Panc1 (cell line): ENCODE measurements at regions not wholly inside any gene's neighbourhood (a gene's known extent, or its start where the extent isn't known, plus 50 kb on each side); places are given as distances from the start of the nearest gene placed in this dataset.

ENCODE experiments used
- ATAC-seq: fragments of 200-7000 bp; cut with Tn5 transposase; 2 replicates; pipeline ENCODE4 v1.9.1; 2020; ENCODE audit warnings: mild to moderate bottlenecking, moderate library complexity
- BruUV-seq: library from RNA; stranded (reverse); fragments of 400-500 nt; replicated peaks from 2 replicates; lab custom pipeline; 2021; lab: Mats Ljungman, UMichigan
- CTCF ChIA-PET: fragments of 300-600 bp; sonication (Branson Sonifier 250); formaldehyde crosslinking; loops from one replicate; lab custom pipeline; 2022; ENCODE audit warnings: antibody characterized with exemption; lab: Charles Lee
- POLR2A ChIA-PET: fragments of 300-600 bp; sonication (Branson Sonifier 250); formaldehyde crosslinking; loops from one replicate; lab custom pipeline; 2022; ENCODE audit warnings: antibody characterized with exemption; lab: Charles Lee
- DNase-seq: peaks from one replicate; pipeline ENCODE4 v3.0.0-alpha.2; 2010; ENCODE audit warnings: low read depth, low spot score
- H3K27ac ChIP-seq: 2 replicates; pipeline ENCODE4 v1.5.1; 2011; ENCODE audit warnings: mild to moderate bottlenecking, low read length, inconsistent platforms
- H3K27me3 ChIP-seq: fragments of 200-500 bp; sonication (Bioruptor generic); 2 replicates; pipeline ENCODE4 v1.6.0; 2014; ENCODE audit warnings: low read length, inconsistent platforms; ENCODE audit not compliant: control insufficient read depth, insufficient read depth
- H3K36me3 ChIP-seq: fragments of 200-500 bp; sonication (Bioruptor generic); 2 replicates; pipeline ENCODE4 v1.5.1; 2014; ENCODE audit warnings: inconsistent platforms, mild to moderate bottlenecking, low read length, moderate library complexity; ENCODE audit not compliant: control insufficient read depth, insufficient read depth
- H3K4me1 ChIP-seq: 2 replicates; pipeline ENCODE4 v1.5.1; 2011; ENCODE audit warnings: inconsistent platforms, mild to moderate bottlenecking, low read length, moderate library complexity; ENCODE audit not compliant: control insufficient read depth, insufficient read depth
- H3K4me3 ChIP-seq, 2 experiments: 2 replicates each; pipeline ENCODE4 v1.5.1; 2011 to 2012; ENCODE audit warnings: low read depth in 2 of 2, low read length in 2 of 2, mild to moderate bottlenecking in 2 of 2, inconsistent platforms in 1 of 2, moderate library complexity in 1 of 2
- H3K9me3 ChIP-seq: fragments of 200-500 bp; sonication (Bioruptor generic); 2 replicates; pipeline ENCODE4 v1.5.1; 2014; ENCODE audit warnings: low read depth, mild to moderate bottlenecking, inconsistent platforms, low read length, moderate library complexity; ENCODE audit not compliant: control insufficient read depth, insufficient read depth
- POLR2AphosphoS5 ChIP-seq: IDR thresholded peaks from 2 replicates; pipeline ENCODE4 v1.6.1; 2012; ENCODE audit warnings: mild to moderate bottlenecking, low read depth, low read length, moderate library complexity
- REST ChIP-seq, 2 experiments: IDR thresholded peaks; 2 replicates each; pipeline ENCODE4 v1.6.1; 2011 to 2012; ENCODE audit warnings: low read depth in 2 of 2, control low read depth in 1 of 2, low read length in 1 of 2, mild to moderate bottlenecking in 1 of 2, moderate library complexity in 1 of 2; ENCODE audit not compliant: insufficient read depth in 1 of 2
- SIN3A ChIP-seq: IDR thresholded peaks from 2 replicates; pipeline ENCODE4 v1.6.1; 2012; ENCODE audit warnings: low read depth, mild to moderate bottlenecking, low read length, moderate library complexity, borderline replicate concordance; ENCODE audit not compliant: insufficient read depth
- TCF7L2 ChIP-seq: IDR thresholded peaks from 2 replicates; pipeline ENCODE4 v1.6.1; 2011; ENCODE audit warnings: mild to moderate bottlenecking, low read depth, low read length, inconsistent platforms
- in situ Hi-C: cut with HindIII; loops from 2 replicates; pipeline ENCODE4 v1.10.0; 2016; ENCODE audit warnings: low sequenced_read_pairs, low pct_unique_long_range_greater_than_20kb
- intact Hi-C: fragments of 100-400 bp; cut with micrococcal nuclease; formaldehyde crosslinking; loops from one replicate; pipeline ENCODE4 v1.10.0; 2022; ENCODE audit not compliant: unreplicated experiment
- TF ChIP-seq, protein P1 (sequence below): fragments of 450-650 bp; IDR thresholded peaks from 2 replicates; pipeline ENCODE4 v1.5.1; 2017; ENCODE audit warnings: mild to moderate bottlenecking

GRCh38 chr4:127533028-127533700, 99.6 kb upstream of the INTU start:
- no TSS peak for BruUV-seq

GRCh38 chr4:127534041-127534825, 98.5 kb upstream of the INTU start:
- intact Hi-C loops = no loop called here
- ATAC-seq = no peak
- Histone ChIP-seq H3K4me3 (no peak overlapping the region), H3K27ac (no peak overlapping the region), H3K36me3 (no peaks in the 10 kb centered on the region), H3K4me1 (no peaks in the 10 kb centered on the region), H3K27me3 (no peaks in the 10 kb centered on the region), H3K9me3 (no peaks in the 10 kb centered on the region)
- POLR2A ChIA-PET = no interaction called here
- TF ChIP-seq REST (IDR thresholded peaks at IDR 0.05; ENCODE audit: insufficient read depth in 1 of 2, low read depth in 2 of 2, low read length in 1 of 2) = no peak
- no peak for TF ChIP-seq SIN3A
- TF ChIP-seq, protein P1, sequence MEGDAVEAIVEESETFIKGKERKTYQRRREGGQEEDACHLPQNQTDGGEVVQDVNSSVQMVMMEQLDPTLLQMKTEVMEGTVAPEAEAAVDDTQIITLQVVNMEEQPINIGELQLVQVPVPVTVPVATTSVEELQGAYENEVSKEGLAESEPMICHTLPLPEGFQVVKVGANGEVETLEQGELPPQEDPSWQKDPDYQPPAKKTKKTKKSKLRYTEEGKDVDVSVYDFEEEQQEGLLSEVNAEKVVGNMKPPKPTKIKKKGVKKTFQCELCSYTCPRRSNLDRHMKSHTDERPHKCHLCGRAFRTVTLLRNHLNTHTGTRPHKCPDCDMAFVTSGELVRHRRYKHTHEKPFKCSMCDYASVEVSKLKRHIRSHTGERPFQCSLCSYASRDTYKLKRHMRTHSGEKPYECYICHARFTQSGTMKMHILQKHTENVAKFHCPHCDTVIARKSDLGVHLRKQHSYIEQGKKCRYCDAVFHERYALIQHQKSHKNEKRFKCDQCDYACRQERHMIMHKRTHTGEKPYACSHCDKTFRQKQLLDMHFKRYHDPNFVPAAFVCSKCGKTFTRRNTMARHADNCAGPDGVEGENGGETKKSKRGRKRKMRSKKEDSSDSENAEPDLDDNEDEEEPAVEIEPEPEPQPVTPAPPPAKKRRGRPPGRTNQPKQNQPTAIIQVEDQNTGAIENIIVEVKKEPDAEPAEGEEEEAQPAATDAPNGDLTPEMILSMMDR = no peak
- TF ChIP-seq TCF7L2 = no peak
- no peak for TF ChIP-seq POLR2AphosphoS5
- CTCF ChIA-PET = no interaction called here
- BruUV-seq = no TSS peak
- no peak for DNase-seq
- in situ Hi-C loops = no loop called here

More at GRCh38 chr4:127533028-127533700, 99.6 kb upstream of the INTU start:
- no peak for TF ChIP-seq SIN3A
- TF ChIP-seq POLR2AphosphoS5 = no peak
- TF ChIP-seq REST (IDR thresholded peaks at IDR 0.05; ENCODE audit: insufficient read depth in 1 of 2, low read depth in 2 of 2, low read length in 1 of 2) = no peak
- no peak for TF ChIP-seq TCF7L2
- TF ChIP-seq, protein P1 = no peak
- intact Hi-C loops = no loop called here
- POLR2A ChIA-PET = interaction anchor here (0.7 kb wide), 1 partner anchor 109 kb away, joined by 3 read pairs; no protein-coding TSS in a partner anchor
- Histone ChIP-seq H3K27me3 (no peaks in the 10 kb centered on the region), H3K27ac (no peak overlapping the region), H3K4me1 (no peaks in the 10 kb centered on the region), H3K36me3 (no peaks in the 10 kb centered on the region), H3K4me3 (no peak overlapping the region), H3K9me3 (no peaks in the 10 kb centered on the region)
- no peak for ATAC-seq
- no peak for DNase-seq
- in situ Hi-C loops = no loop called here
- CTCF ChIA-PET = no interaction called here
